ENCODE measurements at regions not wholly inside any gene's neighbourhood (a gene's known extent, or its start where the extent isn't known, plus 50 kb on each side); places are given as distances from the start of the nearest gene placed in this dataset.

DNA sequence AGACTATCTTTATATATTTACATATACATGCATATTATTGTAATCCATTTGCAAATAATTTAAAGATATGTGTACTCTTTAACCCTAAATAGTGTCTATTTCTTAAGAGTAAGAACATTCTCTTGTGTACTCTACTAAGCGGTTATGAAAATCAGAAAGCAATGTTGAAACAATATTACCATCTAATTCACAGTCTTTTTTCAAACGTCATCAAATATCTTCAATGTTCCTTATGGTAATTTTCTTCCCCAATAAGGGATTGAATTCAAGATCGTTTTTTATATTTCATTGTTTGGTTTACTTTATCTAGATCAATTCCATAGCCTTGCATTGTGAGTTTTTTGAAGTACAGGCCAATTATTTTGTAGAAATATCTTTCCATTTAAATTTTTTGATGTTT lies 1647.4 kb upstream of the PRR20A start:
- Histone ChIP-seq H3K27me3 (ENCODE audit: control insufficient read depth in 2 of 2, insufficient read depth in 2 of 2, low read length in 2 of 2) (no peaks in the 10 kb centered on the region), H4K20me1 (replicated peaks; ENCODE audit: control insufficient read depth, extremely low read depth, insufficient read depth, low read length) (no peaks in the 10 kb centered on the region), H3K27ac (ENCODE audit: insufficient read depth, low read depth, low read length) (no peak overlapping the region), H3K36me3 (ENCODE audit: control insufficient read depth in 2 of 2, extremely low read depth in 1 of 2, insufficient read depth in 2 of 2, low read length in 2 of 2) (no peaks in the 10 kb centered on the region), H3K4me2 (ENCODE audit: insufficient read depth, low read length) (no peak overlapping the region), H3K9me3 (replicated peaks; ENCODE audit: control insufficient read depth, insufficient read depth, low read length) (no peaks in the 10 kb centered on the region), H3K4me3 (replicated peaks in 1 of 3; ENCODE audit: insufficient read depth in 1 of 3, low read depth in 1 of 3, low read length in 3 of 3) (no peak overlapping the region), H3K79me2 (ENCODE audit: control insufficient read depth, insufficient read depth, low read length) (no peaks in the 10 kb centered on the region), H3K9ac (replicated peaks; ENCODE audit: extremely low read depth, insufficient read depth, low read length) (no peak overlapping the region), H3K4me1 (ENCODE audit: control insufficient read depth, extremely low read depth, insufficient read depth, low read length) (no peaks in the 10 kb centered on the region), H2AFZ (ENCODE audit: low read depth, low read length) (no peak overlapping the region), H3K9me1 (replicated peaks; ENCODE audit: control insufficient read depth, extremely low read depth, insufficient read depth, low read length) (no peaks in the 10 kb centered on the region)
- BruUV-seq (replicated peaks) = no TSS peak
- POLR2A ChIA-PET = no interaction called here
- dilution Hi-C loops (cut with MboI; ENCODE audit: extremely low pct_ligation_motif_present, low sequenced_read_pairs) (no loop called here), intact Hi-C loops (cut with micrococcal nuclease) (no loop called here)
- TF ChIP-seq EZH2 (IDR thresholded peaks at IDR 0.05; ENCODE audit: borderline replicate concordance, low read depth, low read length, severe bottlenecking) (no peak), POLR2A (IDR thresholded peaks at IDR 0.05; ENCODE audit: low read depth, low read length) (no peak), POLR2AphosphoS5 (IDR thresholded peaks at IDR 0.05; ENCODE audit: insufficient read depth, low read depth, low read length) (no peak), GATA2 (IDR thresholded peaks at IDR 0.05; ENCODE audit: insufficient read depth, insufficient read length, low read depth, low read length) (no peak), JUN (IDR thresholded peaks at IDR 0.05; ENCODE audit: borderline replicate concordance, insufficient read depth, insufficient read length, low read depth) (no peak), MYC (IDR thresholded peaks at IDR 0.05; ENCODE audit: low read depth, low read length) (no peak), FOS (IDR thresholded peaks at IDR 0.05; ENCODE audit: borderline replicate concordance, insufficient read depth, low read length) (no peak)
- TF ChIP-seq, protein P1, sequence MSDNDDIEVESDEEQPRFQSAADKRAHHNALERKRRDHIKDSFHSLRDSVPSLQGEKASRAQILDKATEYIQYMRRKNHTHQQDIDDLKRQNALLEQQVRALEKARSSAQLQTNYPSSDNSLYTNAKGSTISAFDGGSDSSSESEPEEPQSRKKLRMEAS (IDR thresholded peaks at IDR 0.05; ENCODE audit: insufficient read depth, insufficient read length) = no peak
- DNase-seq (ENCODE audit: low read depth, low spot score) (no peak), FAIRE-seq (no peak)
- CTCF ChIA-PET = no interaction called here

DNA sequence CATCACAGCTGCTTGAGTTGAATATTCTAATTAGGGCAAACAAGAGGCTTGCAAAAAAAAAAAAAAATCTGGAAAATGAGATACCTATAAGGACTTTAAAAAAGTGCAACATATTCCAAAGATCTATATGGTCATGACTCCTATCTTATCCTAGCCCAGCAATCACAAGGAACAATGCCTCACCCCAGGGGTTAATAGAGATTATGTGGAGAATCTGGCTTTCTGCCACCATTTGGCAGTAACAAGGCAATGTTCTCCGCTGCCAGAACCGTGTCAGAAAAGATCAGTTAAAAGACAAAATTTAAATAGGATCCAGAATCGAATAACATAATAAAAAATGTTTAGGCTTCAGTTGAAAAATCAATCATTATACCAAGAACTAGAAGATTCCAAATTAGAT lies 1643.2 kb upstream of the PRR20A start:
- no peak for FAIRE-seq
- dilution Hi-C loops (cut with MboI; ENCODE audit: extremely low pct_ligation_motif_present, low sequenced_read_pairs) = no loop called here
- BruUV-seq (replicated peaks) = no TSS peak

More for the DNA sequence above, 1643.2 kb upstream of the PRR20A start:
- Histone ChIP-seq H3K9me3 (replicated peaks; ENCODE audit: control insufficient read depth, insufficient read depth, low read length) (peaks cover 3% of the 10 kb centered on the region), H3K27ac (ENCODE audit: insufficient read depth, low read depth, low read length) (no peak overlapping the region), H3K27me3 (ENCODE audit: control insufficient read depth in 2 of 2, insufficient read depth in 2 of 2, low read length in 2 of 2) (no peaks in the 10 kb centered on the region), H3K79me2 (ENCODE audit: control insufficient read depth, insufficient read depth, low read length) (no peaks in the 10 kb centered on the region), H3K4me2 (ENCODE audit: insufficient read depth, low read length) (no peak overlapping the region), H2AFZ (ENCODE audit: low read depth, low read length) (no peak overlapping the region), H3K4me3 (replicated peaks in 1 of 3; ENCODE audit: insufficient read depth in 1 of 3, low read depth in 1 of 3, low read length in 3 of 3) (no peak overlapping the region), H3K4me1 (ENCODE audit: control insufficient read depth, extremely low read depth, insufficient read depth, low read length) (no peaks in the 10 kb centered on the region), H3K9me1 (replicated peaks; ENCODE audit: control insufficient read depth, extremely low read depth, insufficient read depth, low read length) (no peaks in the 10 kb centered on the region), H3K36me3 (ENCODE audit: control insufficient read depth in 2 of 2, extremely low read depth in 1 of 2, insufficient read depth in 2 of 2, low read length in 2 of 2) (no peaks in the 10 kb centered on the region), H3K9ac (replicated peaks; ENCODE audit: extremely low read depth, insufficient read depth, low read length) (no peak overlapping the region), H4K20me1 (replicated peaks; ENCODE audit: control insufficient read depth, extremely low read depth, insufficient read depth, low read length) (no peaks in the 10 kb centered on the region)
- DNase-seq (ENCODE audit: low read depth, low spot score) = no peak
- intact Hi-C loops (cut with micrococcal nuclease) = no loop called here
- ChIA-PET POLR2A (no interaction called here), CTCF (no interaction called here)
- no peak for TF ChIP-seq POLR2AphosphoS5 (IDR thresholded peaks at IDR 0.05; ENCODE audit: insufficient read depth, low read depth, low read length)
- no peak for TF ChIP-seq POLR2A (IDR thresholded peaks at IDR 0.05; ENCODE audit: low read depth, low read length)
- no peak for TF ChIP-seq EZH2 (IDR thresholded peaks at IDR 0.05; ENCODE audit: borderline replicate concordance, low read depth, low read length, severe bottlenecking)
- TF ChIP-seq FOS (IDR thresholded peaks at IDR 0.05; ENCODE audit: borderline replicate concordance, insufficient read depth, low read length) = no peak
- no peak for TF ChIP-seq MYC (IDR thresholded peaks at IDR 0.05; ENCODE audit: low read depth, low read length)
- TF ChIP-seq, protein P1 (IDR thresholded peaks at IDR 0.05; ENCODE audit: insufficient read depth, insufficient read length) = no peak
- TF ChIP-seq, protein P2, sequence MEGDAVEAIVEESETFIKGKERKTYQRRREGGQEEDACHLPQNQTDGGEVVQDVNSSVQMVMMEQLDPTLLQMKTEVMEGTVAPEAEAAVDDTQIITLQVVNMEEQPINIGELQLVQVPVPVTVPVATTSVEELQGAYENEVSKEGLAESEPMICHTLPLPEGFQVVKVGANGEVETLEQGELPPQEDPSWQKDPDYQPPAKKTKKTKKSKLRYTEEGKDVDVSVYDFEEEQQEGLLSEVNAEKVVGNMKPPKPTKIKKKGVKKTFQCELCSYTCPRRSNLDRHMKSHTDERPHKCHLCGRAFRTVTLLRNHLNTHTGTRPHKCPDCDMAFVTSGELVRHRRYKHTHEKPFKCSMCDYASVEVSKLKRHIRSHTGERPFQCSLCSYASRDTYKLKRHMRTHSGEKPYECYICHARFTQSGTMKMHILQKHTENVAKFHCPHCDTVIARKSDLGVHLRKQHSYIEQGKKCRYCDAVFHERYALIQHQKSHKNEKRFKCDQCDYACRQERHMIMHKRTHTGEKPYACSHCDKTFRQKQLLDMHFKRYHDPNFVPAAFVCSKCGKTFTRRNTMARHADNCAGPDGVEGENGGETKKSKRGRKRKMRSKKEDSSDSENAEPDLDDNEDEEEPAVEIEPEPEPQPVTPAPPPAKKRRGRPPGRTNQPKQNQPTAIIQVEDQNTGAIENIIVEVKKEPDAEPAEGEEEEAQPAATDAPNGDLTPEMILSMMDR (IDR thresholded peaks at IDR 0.05; ENCODE audit: extremely low read depth in 1 of 2, insufficient read depth in 1 of 2, low read depth in 1 of 2, low read length in 2 of 2) = no peak
- TF ChIP-seq JUN (IDR thresholded peaks at IDR 0.05; ENCODE audit: borderline replicate concordance, insufficient read depth, insufficient read length, low read depth) = no peak
- TF ChIP-seq GATA2 (IDR thresholded peaks at IDR 0.05; ENCODE audit: insufficient read depth, insufficient read length, low read depth, low read length) = no peak
